GM18909 (cell line): ENCODE measurements at regions not wholly inside any gene's neighbourhood (a gene's known extent, or its start where the extent isn't known, plus 50 kb on each side); places are given as distances from the start of the nearest gene placed in this dataset.

Experiments used
- ATAC-seq: cut with Tn5 transposase; IDR thresholded peaks from one replicate; pipeline ENCODE4 v1.9.1; 2021; ENCODE audit warnings: mild to moderate bottlenecking; ENCODE audit not compliant: unreplicated experiment, poor library complexity

GRCh38 chr20:24118441-24119175 is 130.0 kb upstream of the GGTLC1 start:
- ATAC-seq, result no peak

GRCh38 chr20:24118034-24118433 is 129.5 kb upstream of the GGTLC1 start:
- ATAC-seq, result no peak

- ATAC-seq, result no peak
These were observed 128.8 kb upstream of the GGTLC1 start for GRCh38 chr20:24117383-24117782.

- no peak for ATAC-seq
These were observed 128.0 kb upstream of the GGTLC1 start for GRCh38 chr20:24116611-24117010.

- no peak for ATAC-seq
These were observed 123.8 kb upstream of the GGTLC1 start for GRCh38 chr20:24112360-24112759.

- ATAC-seq, result no peak
These were observed 123.3 kb upstream of the GGTLC1 start for GRCh38 chr20:24111858-24112257.

- ATAC-seq, result no peak
These were observed 121.0 kb upstream of the GGTLC1 start for GRCh38 chr20:24109537-24109936.

- ATAC-seq, result no peak
These were observed 120.4 kb upstream of the GGTLC1 start for GRCh38 chr20:24109008-24109407.

GRCh38 chr20:24108581-24108980 is 120.0 kb upstream of the GGTLC1 start:
- no peak for ATAC-seq

- no peak for ATAC-seq
These were observed 118.3 kb upstream of the GGTLC1 start for GRCh38 chr20:24106801-24107445.

- ATAC-seq, result no peak
These were observed 117.7 kb upstream of the GGTLC1 start for GRCh38 chr20:24106150-24106800.

- ATAC-seq, result no peak
These were observed 114.3 kb upstream of the GGTLC1 start for GRCh38 chr20:24102749-24103333.

- ATAC-seq, result no peak
These were observed 113.7 kb upstream of the GGTLC1 start for GRCh38 chr20:24102290-24102689.

GRCh38 chr20:24100370-24101011 is 111.9 kb upstream of the GGTLC1 start:
- peak; percentile 89 for ATAC-seq

- no peak for ATAC-seq
These were observed 110.3 kb upstream of the GGTLC1 start for GRCh38 chr20:24098886-24099285.

- ATAC-seq, result no peak
These were observed 109.1 kb upstream of the GGTLC1 start for GRCh38 chr20:24097506-24098245.

GRCh38 chr20:24096864-24097450 is 108.4 kb upstream of the GGTLC1 start:
- no peak for ATAC-seq

GRCh38 chr20:24096264-24096663 is 107.7 kb upstream of the GGTLC1 start:
- no peak for ATAC-seq

GRCh38 chr20:24095756-24096155 is 107.2 kb upstream of the GGTLC1 start:
- no peak for ATAC-seq

- ATAC-seq, result no peak
These were observed 106.7 kb upstream of the GGTLC1 start for GRCh38 chr20:24095303-24095702.
